ENCODE measurements at regions not wholly inside any gene's neighbourhood (a gene's known extent, or its start where the extent isn't known, plus 50 kb on each side); places are given as distances from the start of the nearest gene placed in this dataset.

DNA sequence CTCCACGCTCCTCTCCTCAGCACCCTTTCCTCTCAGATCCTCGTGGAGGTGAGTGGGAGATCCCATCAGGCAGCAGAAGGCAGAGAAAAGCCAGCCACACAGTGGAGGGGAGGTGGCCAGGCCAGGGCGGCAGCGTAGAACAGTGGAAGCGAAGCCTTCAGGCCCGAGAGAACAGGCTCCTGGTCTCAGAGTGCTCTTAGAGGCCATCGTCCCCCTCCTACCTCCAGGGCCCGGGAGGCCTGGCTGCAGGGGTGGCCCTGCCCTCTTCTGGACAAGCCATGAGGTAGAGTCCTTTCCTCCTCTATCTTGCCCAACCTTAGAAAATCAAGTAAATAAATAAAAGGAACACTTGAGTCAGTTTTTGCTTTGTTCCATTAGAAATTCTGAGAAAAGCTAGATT lies 202.0 kb downstream of the KATNAL1 start:
- no peak for DNase-seq

DNA sequence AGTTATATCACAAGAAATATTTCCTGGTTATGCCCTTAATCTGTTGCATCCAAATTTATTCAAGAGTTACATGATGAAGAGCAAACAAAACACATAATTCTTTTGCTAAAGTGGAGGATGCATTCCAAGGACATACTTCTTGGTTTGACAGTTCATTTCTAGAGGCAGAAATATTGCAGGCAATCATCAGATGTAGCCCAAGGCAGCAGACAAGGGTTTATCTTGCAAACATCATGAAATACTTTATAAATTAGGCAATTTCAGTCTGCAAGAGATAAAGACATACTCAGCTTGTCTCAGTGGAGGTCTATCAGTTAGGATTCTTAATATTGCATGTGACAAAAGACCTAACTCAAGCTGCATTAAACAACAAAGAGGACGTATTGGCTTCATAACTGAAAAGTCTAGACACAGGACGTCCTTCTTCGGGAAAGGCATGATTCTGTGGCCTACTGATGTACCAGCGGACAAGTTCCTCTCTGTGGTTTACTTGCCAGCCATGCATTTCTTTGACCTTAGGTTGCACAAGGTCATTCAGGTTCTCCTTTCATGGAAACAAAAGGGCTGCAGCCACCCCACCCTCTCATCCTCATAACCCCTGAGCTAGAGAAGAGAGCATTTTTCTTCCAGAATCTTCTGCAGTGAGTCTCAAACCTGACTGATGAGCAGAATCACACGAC lies 204.1 kb downstream of the KATNAL1 start:
- peak; percentile 37 for DNase-seq

DNA sequence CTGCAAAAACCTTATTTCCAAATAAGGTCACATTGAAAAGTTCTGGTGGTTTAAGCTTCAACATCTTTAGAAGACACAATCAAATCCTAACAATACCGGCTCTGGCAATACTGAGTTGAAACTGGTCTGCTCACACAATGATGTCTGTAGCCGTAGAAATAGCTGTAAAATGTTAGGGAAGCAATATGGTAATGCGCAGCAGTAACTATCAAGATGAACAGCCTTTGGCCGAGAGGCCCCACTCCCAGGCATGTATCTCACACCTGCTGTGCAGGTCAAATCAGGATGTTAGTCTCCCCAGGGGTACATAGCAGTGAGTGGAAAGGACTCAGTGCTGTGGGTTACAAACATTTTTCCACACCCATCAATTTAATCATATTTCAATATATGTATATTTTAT lies 207.1 kb downstream of the KATNAL1 start:
- no peak for DNase-seq

DNA sequence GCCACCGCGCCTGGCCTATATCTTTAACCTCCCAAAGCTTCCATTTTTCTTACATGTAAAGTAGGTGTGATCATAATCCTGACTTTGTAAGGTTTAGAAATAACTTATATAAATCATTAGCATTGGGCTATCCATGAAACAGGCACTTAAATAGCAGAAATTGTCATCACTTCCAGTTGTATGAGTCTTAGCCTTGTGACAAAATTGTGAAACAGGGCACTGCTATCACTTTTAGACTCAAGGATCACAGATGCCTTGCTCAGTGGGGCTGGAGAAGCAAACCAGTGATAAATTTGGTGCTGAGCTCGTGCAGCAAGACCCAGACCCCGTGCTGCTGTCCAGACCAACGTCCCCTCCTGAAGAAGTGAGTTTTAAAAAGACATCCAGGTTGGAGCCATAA lies 209.7 kb downstream of the KATNAL1 start:
- DNase-seq = no peak

DNA sequence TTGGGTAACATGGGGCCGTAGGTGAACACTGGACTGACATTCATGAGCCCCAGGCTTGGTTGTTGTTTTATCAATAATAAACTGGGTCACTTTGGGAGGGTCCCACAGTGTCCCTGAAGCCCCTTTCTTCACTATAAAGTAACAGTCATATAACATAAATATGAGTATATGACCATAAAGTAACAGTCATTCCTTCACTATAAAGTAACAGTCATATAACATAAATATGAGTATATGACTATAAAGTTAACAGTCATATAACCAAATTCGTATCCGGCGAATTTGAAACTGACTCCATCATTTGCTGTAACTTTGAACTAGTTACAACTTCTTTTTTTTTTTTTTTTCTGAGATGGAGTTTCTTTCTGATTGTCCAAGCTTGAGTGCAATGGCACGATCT lies 210.3 kb downstream of the KATNAL1 start:
- no peak for DNase-seq

DNA sequence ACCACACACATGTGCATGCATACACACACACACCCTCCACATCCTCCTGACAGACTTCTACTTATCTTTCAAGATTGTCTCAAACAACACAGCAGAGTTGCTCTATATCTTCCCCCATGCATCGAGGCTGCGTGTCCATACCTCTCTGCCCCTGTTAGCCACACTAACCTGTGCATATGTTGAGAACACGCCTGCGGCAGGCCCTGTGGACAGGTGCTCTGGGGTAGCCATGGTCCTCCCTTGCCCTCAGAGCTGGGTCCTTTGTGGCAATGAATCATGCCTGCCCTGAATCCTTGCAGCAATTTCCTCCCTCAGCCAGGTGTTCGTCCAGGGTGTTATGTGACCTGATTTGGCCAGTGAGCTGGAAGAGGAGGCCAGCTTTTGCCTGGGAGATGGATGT lies 213.3 kb downstream of the KATNAL1 start:
- no peak for DNase-seq

DNA sequence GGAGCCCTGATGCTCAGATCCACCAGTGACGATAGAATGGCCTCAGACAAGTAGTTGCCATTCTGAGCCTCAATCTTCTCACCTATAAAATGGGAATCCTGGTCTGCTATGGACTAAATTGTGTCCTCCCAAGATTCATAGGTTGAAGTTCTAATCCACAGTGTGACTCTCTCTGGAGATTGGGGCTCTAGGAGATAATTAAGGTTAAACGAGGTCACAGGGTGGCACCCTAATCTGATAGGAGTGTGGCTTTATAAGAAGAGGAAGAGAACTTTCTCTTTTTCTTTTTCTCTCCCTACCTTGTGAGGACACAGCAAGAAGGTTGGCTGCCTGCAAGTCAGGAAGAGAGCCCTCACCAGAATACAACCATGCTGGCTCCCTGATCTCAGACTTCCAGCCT lies 214.1 kb downstream of the KATNAL1 start:
- no peak for DNase-seq

DNA sequence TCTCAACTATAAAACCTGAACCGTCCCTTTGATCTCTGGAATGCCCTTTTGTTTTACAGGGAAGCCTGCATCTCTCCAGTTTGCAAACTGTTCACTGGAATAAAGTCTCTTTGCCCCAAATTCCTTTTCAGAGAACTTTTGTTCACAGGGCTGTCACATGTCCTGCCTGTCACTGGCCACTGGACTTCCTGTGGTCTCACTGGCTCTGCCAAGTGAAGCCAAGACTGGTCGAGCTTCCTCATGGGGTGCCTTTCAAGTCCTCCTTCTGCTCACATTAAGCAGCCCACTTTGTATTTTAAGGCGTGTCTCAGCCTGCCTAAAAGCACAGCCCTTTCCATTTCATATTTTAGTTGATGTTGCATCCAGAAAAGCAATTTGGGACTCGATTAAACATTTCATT lies 215.7 kb downstream of the KATNAL1 start:
- no peak for DNase-seq

DNA sequence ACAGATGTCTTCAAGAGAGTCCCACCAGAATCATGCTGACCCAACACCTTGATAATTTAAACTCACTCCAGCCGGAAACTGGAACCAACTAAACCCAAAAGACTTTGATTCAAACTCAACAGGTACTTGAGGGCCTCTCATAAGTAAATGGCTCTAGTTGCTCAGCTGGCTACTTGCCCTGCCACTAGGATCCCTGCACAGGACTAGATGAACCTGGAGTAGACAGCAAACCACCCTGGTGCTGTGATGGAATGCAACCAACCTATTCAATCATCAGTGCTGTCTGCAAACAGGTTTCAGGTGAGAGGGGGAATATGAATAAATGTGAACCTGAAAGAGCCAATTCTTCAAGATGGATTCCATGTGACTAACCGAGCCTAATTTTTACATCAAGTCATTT lies 216.3 kb downstream of the KATNAL1 start:
- DNase-seq = no peak

DNA sequence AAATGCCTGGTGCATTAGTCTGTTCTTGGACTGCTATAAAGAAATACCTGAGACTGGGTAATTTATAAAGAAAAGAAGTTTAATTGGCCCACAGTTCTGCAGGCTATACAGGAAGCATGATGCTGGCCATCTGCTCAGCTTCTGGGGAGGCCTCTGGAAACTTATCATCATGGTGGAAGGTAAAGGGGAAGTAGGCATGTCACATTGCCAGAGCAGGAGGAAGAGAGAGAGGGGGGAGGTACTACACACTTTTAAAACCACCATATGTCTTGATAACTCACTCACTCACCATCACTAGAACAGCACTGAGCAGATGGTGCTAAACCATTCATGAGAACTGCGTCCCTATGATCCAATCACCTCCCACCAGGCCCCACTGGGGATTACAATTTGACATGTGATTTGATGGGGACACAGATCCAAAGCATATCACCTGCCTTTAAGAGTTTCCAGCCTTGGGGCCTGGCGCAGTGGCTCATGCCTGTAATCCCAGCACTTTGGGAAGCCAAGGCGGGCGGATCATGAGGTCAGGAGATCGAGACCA lies 219.0 kb downstream of the KATNAL1 start:
- no peak for DNase-seq

DNA sequence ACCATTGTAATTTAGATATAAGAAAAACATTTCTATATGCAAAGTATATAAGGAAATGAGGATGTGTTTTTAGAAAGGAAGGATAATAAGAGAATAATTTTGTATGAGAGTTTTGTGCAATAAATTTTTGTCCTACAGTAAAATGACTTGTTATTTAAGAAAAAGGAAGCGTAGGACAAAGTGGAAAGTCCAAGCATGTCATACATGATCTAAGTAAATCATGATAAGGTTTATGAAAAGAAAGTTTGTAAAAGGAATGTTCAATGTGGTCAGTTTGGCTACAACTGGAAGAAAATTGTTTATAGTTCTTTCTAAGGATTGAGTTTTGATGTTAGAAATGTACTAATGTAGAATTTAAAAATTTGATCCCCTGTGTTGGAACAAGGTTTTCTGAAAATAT lies 222.3 kb downstream of the KATNAL1 start:
- no peak for DNase-seq

DNA sequence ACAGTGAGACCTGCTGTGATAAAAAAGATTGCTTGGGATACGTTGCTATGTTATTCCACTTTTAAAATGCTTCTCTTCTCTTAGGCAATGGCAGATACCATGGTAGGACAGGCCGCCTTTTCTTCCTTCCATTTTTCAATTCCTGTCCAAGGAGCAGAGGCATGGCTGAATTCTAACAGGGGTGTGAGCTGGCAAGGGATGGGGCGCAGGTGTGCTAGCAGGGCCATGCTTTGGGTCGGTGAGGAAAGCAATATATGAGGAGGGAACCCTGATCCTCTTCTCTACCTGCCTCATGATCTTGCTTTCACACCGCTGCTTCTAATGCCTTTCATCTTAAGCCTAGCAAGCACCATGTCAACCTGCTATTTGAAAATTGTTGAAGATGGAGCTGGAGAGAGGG lies 225.0 kb downstream of the KATNAL1 start:
- DNase-seq = no peak

DNA sequence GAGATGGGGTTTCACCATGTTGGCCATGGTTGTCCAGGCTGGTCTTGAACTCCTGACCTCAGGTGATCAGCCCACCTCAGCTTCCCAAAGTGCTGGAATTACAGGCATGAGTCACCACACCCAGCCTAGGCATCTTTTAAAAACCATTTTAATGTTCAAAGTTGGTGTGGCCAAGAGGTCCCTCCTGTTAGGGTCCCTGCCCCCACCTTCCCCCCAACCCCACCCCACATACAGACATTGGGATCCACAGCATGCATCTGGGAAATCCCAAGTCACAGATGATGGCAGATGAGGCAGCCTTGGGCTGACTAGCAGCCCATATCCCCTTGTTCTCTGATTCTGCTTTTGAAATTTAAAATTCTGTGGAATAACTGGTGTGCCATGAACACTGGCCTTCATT lies 226.0 kb downstream of the KATNAL1 start:
- DNase-seq = no peak

DNA sequence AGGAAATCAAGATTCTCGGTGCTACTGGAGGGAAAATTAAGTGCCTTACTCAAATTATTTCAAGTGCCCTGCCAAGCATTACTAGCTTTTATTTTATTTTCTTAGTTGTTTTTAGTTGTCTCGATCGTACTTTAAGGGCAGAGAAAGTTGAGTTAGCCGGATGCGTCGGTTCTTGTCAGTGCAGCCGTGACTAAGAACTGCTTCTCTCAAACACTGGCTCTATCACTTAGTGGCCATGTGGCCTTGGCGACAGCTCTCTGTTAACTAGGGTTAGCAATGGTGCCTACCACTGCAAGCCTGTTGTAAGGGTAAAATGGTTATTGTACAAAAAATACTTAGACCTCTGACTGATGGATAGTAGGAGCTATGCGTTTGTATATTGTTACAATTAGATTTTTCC lies 227.8 kb downstream of the KATNAL1 start:
- no peak for DNase-seq

DNA sequence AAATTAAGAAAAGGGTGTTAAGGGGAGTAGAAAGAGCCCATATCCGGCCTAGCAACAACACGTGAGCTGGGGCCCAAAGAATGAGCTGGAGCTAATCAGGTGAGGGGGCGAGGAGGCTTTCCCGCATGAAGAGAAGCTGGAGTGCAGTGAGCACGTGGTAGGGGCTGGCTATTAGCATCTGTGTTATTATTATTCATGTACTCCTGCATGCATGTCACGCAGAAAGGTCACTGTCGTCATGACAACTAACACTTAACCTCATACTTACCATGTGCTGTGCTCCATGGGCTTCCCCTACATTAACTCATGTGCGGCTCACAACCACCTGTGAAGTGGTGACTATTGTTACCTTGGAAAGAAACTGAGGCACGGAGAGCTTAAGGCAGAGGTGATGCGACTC lies 227.6 kb upstream of the UBL3 start:
- no peak for DNase-seq

DNA sequence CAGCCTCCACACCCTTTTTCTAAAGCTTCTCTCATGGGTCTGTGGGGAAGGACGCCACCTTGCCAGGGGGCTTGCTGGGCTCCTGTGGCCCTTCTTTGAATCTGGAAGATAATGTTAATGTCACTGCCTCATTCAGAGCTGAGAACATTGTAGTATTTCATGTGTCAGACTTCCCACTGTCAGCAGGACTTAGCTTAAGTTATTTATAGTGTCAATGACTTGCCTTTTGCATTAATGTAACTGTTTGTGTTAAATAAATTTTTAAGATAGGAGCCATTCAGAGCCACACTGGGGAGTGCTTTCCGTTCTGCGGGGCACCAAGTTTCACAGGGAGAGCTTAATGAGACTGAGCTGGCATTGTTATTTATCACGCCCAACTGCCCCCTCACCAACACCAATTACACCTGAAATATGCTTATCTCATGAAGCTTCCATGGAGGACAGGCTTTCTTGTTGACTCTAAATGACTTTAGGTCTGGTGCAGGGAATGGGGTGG lies 226.9 kb upstream of the UBL3 start:
- DNase-seq = no peak

DNA sequence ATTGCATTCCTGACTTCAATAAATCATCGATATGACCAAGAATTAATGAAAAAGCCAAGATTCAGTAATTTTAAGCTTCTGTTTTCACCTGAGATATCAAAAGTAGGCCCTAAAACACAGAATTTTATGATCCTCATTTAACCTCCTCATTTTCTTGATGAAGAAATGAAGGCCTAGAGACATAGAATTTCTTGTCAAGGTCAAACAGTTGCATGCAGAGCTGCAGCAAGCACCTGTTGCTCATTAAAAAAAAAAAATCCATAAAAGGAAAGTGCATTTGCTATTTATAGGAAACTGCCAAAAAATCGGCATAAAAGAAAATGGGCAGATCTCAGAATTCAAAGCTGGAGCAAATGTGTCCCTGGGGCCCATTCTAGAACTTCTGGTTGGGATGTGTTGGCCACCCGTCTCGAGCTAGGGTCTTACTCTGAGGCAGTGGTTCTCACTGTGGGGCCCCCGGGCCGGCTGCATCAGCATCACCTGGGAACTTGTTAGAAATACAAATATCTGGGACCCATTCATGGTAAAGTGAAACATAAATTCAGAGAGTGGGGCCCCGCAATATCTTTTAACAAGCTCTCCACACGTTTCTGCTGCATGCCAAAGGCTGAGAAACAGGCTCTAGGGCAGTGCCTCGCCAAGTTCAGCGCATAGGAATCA lies 224.7 kb upstream of the UBL3 start:
- no peak for DNase-seq

DNA sequence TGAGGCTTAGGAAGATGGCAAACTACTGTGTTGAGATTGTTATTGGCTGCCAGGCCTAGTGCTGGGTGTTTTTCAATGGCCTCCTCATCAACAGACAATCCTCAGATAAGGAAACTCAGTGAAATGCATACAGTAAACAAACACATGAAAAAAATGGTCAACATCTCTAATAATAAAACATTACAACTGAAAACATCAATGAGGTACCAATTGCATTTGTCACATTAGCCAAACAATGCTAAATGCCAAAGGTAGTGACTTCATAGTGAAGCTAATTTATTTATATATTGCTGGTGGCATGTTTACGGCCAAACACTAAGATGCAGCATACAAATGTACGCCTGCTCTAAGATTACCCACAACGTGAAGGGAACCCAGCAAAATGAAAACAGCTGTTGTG lies 224.0 kb upstream of the UBL3 start:
- DNase-seq = no peak

DNA sequence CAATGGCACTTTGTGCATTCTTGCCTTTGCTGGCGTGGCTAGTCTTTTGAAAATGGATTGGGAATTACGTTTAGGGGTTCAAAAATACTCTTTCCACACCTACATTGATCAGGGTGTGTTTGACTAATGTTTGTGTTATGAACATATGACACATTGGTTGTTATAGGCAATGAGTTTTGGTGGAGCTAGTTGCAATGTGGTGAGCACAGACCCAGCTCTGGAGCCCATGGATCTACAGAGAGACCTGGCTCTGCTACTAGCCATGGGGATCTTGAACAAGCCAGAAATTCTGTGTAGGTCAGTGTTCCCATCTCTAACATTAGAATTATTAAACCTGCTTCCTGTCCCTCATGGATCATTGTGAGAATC lies 222.4 kb upstream of the UBL3 start:
- DNase-seq = no peak

DNA sequence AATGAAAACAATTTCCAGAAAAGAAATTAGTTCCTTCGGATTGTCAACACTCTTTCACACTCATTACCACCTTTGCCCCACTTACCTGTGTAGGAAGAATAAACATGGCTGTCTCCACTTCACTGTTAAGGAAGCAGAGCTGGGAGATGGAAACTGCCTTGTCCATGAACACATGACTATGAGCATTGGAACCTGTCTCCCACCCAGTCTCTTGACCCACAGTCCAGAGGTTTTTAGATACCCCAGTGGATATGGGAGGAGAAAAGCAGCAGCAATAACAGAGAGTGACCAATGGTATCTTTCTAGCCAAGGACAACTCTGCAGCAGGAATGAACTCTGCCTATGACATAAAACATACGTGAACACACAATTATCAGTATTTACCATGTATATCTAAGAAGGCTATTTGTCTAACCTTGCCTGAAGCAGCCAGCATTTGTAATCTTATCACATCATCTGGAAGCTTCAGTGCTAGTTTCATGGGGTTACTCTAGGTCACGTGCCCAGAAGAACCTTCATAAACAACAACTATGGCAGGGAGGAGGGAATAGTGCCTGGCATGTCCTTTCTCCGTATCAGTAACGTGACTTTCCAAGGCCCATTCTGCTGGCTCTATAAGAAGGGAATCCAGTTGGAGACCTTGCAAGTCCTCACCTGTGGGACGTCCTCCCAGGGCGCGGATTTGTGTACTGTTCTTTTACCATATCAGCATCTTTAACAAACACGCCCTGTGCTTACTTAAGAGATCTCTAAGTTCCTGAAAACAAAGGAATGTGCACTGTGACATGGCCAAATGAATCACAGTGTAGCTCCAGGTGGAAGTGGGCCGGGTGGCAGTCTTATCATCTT lies 221.8 kb upstream of the UBL3 start:
- DNase-seq = no peak

DNA sequence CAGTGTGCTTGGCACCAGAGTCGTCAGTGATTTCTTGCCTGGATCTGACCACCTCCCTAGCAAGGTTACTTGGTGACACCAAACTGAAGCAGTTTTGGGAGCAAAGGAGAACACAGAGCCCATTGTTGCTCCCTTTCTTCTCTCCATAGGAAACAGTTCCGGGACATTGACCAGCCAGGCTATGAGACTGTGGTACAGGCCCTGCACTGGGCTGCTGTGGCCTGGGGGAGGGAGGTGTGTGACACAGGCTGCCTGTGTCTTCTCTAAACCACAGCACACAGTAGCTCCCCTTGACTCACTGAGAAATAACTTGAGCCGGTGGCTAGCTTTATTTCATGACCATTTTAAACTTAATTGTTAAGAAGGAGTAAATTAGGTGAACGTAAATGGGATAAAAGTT lies 214.8 kb upstream of the UBL3 start:
- no peak for DNase-seq

DNA sequence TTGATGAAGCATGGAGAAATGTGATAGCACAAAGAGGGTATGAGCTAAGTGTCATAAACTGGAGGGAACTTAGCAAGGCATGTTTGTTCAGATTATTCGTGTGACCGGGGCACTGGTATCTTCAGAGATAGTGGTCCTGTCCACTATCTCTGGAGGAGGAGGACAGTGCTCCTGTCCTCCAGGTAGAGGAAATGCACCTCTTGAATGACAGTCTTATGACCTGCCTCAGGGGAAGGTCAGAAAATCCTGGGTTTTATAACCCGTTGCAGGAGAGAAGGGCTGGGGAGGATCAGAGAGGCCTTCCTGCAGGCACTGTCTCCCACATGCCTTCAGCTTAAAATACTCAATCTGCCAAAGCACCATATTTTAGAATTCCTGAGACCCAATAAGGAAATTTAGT lies 213.5 kb upstream of the UBL3 start:
- no peak for DNase-seq

DNA sequence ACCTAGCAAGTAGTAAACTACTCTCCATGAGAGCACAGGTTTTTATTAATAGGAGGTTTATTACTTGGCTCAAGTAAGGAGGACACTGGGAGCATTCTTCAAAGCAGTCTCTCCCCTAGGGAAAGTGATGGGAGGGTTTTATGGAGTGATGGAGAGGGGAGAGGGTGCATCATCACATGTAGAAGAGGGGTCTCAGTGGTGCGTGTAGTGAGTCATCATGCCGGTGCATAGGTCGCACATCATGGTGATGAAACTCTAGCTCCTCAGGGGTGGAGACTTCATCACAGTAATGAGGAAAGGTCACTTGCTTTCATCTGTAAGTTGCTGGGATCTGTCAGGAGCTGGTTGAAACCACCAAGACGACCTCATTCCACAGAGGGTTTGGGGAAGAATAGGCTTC lies 210.8 kb upstream of the UBL3 start:
- DNase-seq = peak; percentile 28

DNA sequence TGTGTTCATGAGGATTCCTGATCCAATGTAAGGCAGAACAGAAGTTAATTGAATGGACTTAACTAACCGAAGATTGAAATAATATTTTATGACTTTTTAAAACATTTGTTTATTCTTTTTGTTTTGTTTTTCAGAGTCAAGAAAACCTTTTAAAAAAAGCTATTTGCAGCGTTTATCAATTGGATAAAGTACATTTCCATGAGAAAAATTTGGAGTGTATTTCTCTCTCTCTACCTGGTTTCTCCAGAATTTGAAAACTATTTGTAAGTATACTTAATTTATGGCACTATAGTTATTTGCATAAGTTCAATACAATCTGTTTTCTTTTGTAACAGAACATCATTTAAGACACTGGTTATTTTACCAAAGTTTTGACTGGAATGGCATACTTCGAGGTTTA lies 208.0 kb upstream of the UBL3 start:
- DNase-seq = no peak

Data from fibroblast of skin of right quadriceps (primary cell).